Keratinocyte (primary cell): ENCODE measurements at regions not wholly inside any gene's neighbourhood (a gene's known extent, or its start where the extent isn't known, plus 50 kb on each side); places are given as distances from the start of the nearest gene placed in this dataset.

Experiments used
- DNase-seq: peaks from one replicate; pipeline ENCODE4 v3.0.0-alpha.2; 2011; ENCODE audit warnings: low read depth, missing footprints, low spot score
- FAIRE-seq: peaks from 2 replicates; lab custom pipeline; 2011; peaks lifted over from hg19 to GRCh38; lab: Jason Lieb, UNC
- H2AFZ ChIP-seq: 2 replicates; pipeline ENCODE4 v1.6.0; 2012; ENCODE audit warnings: low read length, control low read depth, inconsistent platforms; ENCODE audit not compliant: control insufficient read depth
- H3K27ac ChIP-seq: 2 replicates; pipeline ENCODE4 v1.5.1; 2011; ENCODE audit warnings: low read length; ENCODE audit not compliant: control insufficient read depth, insufficient read depth
- H3K27me3 ChIP-seq: 3 replicates; pipeline ENCODE4 v1.6.0; 2011; ENCODE audit warnings: low read length; ENCODE audit not compliant: control insufficient read depth, insufficient read depth; ENCODE audit errors: extremely low read depth
- H3K36me3 ChIP-seq, 2 experiments: 2 replicates in 1 of 2; 3 replicates in 1 of 2; pipeline ENCODE4 v1.5.1; 2011; ENCODE audit warnings: low read length in 2 of 2, mild to moderate bottlenecking in 1 of 2; ENCODE audit not compliant: control insufficient read depth in 2 of 2, insufficient read depth in 2 of 2; ENCODE audit errors: extremely low read depth in 1 of 2
- H3K4me1 ChIP-seq: 3 replicates; pipeline ENCODE4 v1.5.1; 2011; ENCODE audit warnings: low read length; ENCODE audit not compliant: control insufficient read depth, insufficient read depth; ENCODE audit errors: extremely low read depth
- H3K4me2 ChIP-seq: 3 replicates; pipeline ENCODE4 v1.6.0; 2011; ENCODE audit warnings: low read depth, low read length; ENCODE audit not compliant: control insufficient read depth, insufficient read depth; ENCODE audit errors: extremely low read depth
- H3K4me3 ChIP-seq, 3 experiments: fragments of 200-600 bp in 1 of 3; sonication (generic) in 1 of 3; 2 replicates in 2 of 3; 3 replicates in 1 of 3; pipeline ENCODE4 v1.5.1; 2011 to 2016; ENCODE audit warnings: low read length in 3 of 3, mild to moderate bottlenecking in 3 of 3, control low read depth in 2 of 3, inconsistent platforms in 1 of 3, low read depth in 1 of 3, mixed read lengths in 1 of 3, mixed run types in 1 of 3, moderate library complexity in 1 of 3; ENCODE audit not compliant: control insufficient read depth in 2 of 3, insufficient read depth in 2 of 3; ENCODE audit errors: extremely low read depth in 1 of 3
- H3K79me2 ChIP-seq: 2 replicates; pipeline ENCODE4 v1.6.0; 2012; ENCODE audit warnings: low read length; ENCODE audit not compliant: control insufficient read depth, insufficient read depth
- H3K9ac ChIP-seq: 3 replicates; pipeline ENCODE4 v1.6.0; 2011; ENCODE audit warnings: low read length; ENCODE audit not compliant: control insufficient read depth, insufficient read depth; ENCODE audit errors: extremely low read depth
- H3K9me1 ChIP-seq: 3 replicates; pipeline ENCODE4 v1.6.0; 2011; ENCODE audit warnings: low read length; ENCODE audit not compliant: control insufficient read depth, insufficient read depth; ENCODE audit errors: extremely low read depth
- H3K9me3 ChIP-seq: 2 replicates; pipeline ENCODE4 v1.5.1; 2012; ENCODE audit warnings: low read depth, low read length; ENCODE audit not compliant: control insufficient read depth
- H4K20me1 ChIP-seq: 3 replicates; pipeline ENCODE4 v1.6.0; 2011; ENCODE audit warnings: low read length; ENCODE audit not compliant: control insufficient read depth, insufficient read depth; ENCODE audit errors: extremely low read depth
- EZH2 ChIP-seq: IDR thresholded peaks from one replicate; pipeline ENCODE4 v1.6.1; 2012; ENCODE audit warnings: inconsistent platforms, mild to moderate bottlenecking, low read length, moderate library complexity
- dilution Hi-C: fragments of 300-500 bp; cut with MboI; formaldehyde crosslinking; loops from one replicate; pipeline ENCODE4 v1.7.0; 2020; ENCODE audit warnings: low sequenced_read_pairs; ENCODE audit not compliant: extremely low pct_ligation_motif_present
- TF ChIP-seq, protein P1 (sequence below), 3 experiments: IDR thresholded peaks in 1 of 3; conservative IDR thresholded peaks in 1 of 3; optimal IDR thresholded peaks in 1 of 3; 2 replicates in 2 of 3; 3 replicates in 1 of 3; pipeline versions ENCODE3 to v1.5.1; 2011; ENCODE audit warnings: low read length in 3 of 3, mild to moderate bottlenecking in 3 of 3, moderate library complexity in 2 of 3, control low read depth in 1 of 3, inconsistent platforms in 1 of 3; ENCODE audit not compliant: insufficient read depth in 2 of 3; ENCODE audit errors: extremely low read depth in 1 of 3

DNA sequence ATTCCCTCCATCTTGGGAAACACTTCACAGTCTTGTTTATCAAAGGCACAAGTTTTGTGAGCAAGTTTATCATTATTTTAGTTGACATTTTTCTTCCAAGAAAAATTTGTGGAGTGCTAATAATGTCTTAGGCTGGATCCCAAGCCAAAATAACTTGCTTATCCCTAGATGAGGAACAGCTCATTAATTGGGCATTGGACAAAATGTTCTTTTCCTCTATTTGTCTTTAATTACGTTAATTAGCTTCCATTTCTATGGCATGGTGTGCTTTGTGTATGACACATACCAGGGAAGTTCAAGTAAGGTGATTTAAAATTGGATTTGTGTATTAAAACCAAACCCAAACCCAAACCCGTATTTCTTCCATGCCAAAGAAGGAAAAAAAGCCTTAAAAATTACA, 379.5 kb downstream of the SH3GL2 start:
- H3K9me3 ChIP-seq, result no peaks in the 10 kb centered on the region
- H3K36me3 ChIP-seq, result no peaks in the 10 kb centered on the region
- no peak overlapping the region for H3K27ac ChIP-seq
- TF ChIP-seq, protein P1, sequence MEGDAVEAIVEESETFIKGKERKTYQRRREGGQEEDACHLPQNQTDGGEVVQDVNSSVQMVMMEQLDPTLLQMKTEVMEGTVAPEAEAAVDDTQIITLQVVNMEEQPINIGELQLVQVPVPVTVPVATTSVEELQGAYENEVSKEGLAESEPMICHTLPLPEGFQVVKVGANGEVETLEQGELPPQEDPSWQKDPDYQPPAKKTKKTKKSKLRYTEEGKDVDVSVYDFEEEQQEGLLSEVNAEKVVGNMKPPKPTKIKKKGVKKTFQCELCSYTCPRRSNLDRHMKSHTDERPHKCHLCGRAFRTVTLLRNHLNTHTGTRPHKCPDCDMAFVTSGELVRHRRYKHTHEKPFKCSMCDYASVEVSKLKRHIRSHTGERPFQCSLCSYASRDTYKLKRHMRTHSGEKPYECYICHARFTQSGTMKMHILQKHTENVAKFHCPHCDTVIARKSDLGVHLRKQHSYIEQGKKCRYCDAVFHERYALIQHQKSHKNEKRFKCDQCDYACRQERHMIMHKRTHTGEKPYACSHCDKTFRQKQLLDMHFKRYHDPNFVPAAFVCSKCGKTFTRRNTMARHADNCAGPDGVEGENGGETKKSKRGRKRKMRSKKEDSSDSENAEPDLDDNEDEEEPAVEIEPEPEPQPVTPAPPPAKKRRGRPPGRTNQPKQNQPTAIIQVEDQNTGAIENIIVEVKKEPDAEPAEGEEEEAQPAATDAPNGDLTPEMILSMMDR (optimal IDR thresholded peaks at IDR 0.05 in 1 of 3, IDR thresholded peaks at IDR 0.05 in 1 of 3, conservative IDR thresholded peaks at IDR 0.05 in 1 of 3; ENCODE audit: extremely low read depth in 1 of 3, insufficient read depth in 2 of 3, low read length in 3 of 3), result no peak
- no peak for TF ChIP-seq EZH2
- H3K9me1 ChIP-seq, result no peaks in the 10 kb centered on the region
- dilution Hi-C loops, result no loop called here
- H3K4me1 ChIP-seq, result no peaks in the 10 kb centered on the region
- no peak overlapping the region for H2AFZ ChIP-seq
- DNase-seq (no peak), FAIRE-seq (no peak)
- H3K79me2 ChIP-seq, result no peaks in the 10 kb centered on the region
- no peak overlapping the region for H3K4me3 ChIP-seq
- no peaks in the 10 kb centered on the region for H3K27me3 ChIP-seq
- H3K9ac ChIP-seq, result no peak overlapping the region
- H4K20me1 ChIP-seq, result no peaks in the 10 kb centered on the region
- no peak overlapping the region for H3K4me2 ChIP-seq

- no peak overlapping the region for H3K4me3 ChIP-seq
- H3K9me3 ChIP-seq, result no peaks in the 10 kb centered on the region
- H3K9ac ChIP-seq, result no peak overlapping the region
- H3K79me2 ChIP-seq, result no peaks in the 10 kb centered on the region
- dilution Hi-C loops, result no loop called here
- TF ChIP-seq, protein P1 (optimal IDR thresholded peaks at IDR 0.05 in 1 of 3, IDR thresholded peaks at IDR 0.05 in 1 of 3, conservative IDR thresholded peaks at IDR 0.05 in 1 of 3; ENCODE audit: extremely low read depth in 1 of 3, insufficient read depth in 2 of 3, low read length in 3 of 3), result no peak
- TF ChIP-seq EZH2, result no peak
- H4K20me1 ChIP-seq, result no peaks in the 10 kb centered on the region
- DNase-seq (no peak), FAIRE-seq (no peak)
- H3K27me3 ChIP-seq, result no peaks in the 10 kb centered on the region
- no peaks in the 10 kb centered on the region for H3K9me1 ChIP-seq
- no peak overlapping the region for H3K4me2 ChIP-seq
- H3K36me3 ChIP-seq, result no peaks in the 10 kb centered on the region
- H3K27ac ChIP-seq, result no peak overlapping the region
- H2AFZ ChIP-seq, result no peak overlapping the region
- H3K4me1 ChIP-seq, result no peaks in the 10 kb centered on the region
These were observed 383.9 kb downstream of the SH3GL2 start for GRCh38 chr9:17962747-17963146.
